GM13976 (cell line): ENCODE measurements at regions not wholly inside any gene's neighbourhood (a gene's known extent, or its start where the extent isn't known, plus 50 kb on each side); places are given as distances from the start of the nearest gene placed in this dataset.
A peak's percentile ranks its signal among the peaks of the same experiment; 100 is the strongest.
"Not testable (repeated sequence)": the region's sequence is repeated elsewhere in the genome, so short reads cannot be mapped to it uniquely, and the experiment has no call there.

Experiments
- DNase-seq: peaks from one replicate; pipeline ENCODE4 v3.0.0; 2012; ENCODE audit warnings: low spot score
- in situ Hi-C: fragments of 300-500 bp; cut with MboI; formaldehyde crosslinking; loops from one replicate; pipeline ENCODE4 v1.12.0; 2022; ENCODE audit warnings: low sequenced_read_pairs, mixed read lengths, inconsistent platforms; ENCODE audit not compliant: unreplicated experiment
- TF ChIP-seq, protein P1 (sequence below): IDR thresholded peaks from 2 replicates; pipeline ENCODE4 v1.5.1; 2012; ENCODE audit warnings: borderline replicate concordance, mild to moderate bottlenecking; ENCODE audit not compliant: insufficient read depth; ENCODE audit errors: extremely low read depth, missing control alignments, control extremely low read depth

DNA sequence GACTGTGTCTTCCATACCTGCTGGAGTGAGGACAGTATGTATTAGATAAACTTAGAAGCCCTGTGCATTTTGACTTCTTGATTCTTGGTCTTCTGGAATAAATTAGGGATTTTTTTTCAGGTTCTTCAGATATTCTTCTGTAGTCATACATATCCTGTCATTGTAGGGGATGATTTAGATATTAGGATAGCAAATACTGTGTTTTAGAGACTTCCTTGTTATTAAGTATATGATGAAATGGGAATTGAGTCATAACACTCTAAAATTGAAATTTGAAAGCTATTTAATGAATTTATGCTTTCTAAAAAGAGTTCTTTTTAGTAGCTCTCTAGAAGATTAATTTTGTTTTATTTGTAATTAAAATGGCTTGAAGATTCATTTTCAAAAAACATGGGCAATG is 371.5 kb upstream of the RGS6 start:
- in situ Hi-C loops: no loop called here
- DNase-seq: no peak
- TF ChIP-seq, protein P1, sequence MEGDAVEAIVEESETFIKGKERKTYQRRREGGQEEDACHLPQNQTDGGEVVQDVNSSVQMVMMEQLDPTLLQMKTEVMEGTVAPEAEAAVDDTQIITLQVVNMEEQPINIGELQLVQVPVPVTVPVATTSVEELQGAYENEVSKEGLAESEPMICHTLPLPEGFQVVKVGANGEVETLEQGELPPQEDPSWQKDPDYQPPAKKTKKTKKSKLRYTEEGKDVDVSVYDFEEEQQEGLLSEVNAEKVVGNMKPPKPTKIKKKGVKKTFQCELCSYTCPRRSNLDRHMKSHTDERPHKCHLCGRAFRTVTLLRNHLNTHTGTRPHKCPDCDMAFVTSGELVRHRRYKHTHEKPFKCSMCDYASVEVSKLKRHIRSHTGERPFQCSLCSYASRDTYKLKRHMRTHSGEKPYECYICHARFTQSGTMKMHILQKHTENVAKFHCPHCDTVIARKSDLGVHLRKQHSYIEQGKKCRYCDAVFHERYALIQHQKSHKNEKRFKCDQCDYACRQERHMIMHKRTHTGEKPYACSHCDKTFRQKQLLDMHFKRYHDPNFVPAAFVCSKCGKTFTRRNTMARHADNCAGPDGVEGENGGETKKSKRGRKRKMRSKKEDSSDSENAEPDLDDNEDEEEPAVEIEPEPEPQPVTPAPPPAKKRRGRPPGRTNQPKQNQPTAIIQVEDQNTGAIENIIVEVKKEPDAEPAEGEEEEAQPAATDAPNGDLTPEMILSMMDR: no peak

DNA sequence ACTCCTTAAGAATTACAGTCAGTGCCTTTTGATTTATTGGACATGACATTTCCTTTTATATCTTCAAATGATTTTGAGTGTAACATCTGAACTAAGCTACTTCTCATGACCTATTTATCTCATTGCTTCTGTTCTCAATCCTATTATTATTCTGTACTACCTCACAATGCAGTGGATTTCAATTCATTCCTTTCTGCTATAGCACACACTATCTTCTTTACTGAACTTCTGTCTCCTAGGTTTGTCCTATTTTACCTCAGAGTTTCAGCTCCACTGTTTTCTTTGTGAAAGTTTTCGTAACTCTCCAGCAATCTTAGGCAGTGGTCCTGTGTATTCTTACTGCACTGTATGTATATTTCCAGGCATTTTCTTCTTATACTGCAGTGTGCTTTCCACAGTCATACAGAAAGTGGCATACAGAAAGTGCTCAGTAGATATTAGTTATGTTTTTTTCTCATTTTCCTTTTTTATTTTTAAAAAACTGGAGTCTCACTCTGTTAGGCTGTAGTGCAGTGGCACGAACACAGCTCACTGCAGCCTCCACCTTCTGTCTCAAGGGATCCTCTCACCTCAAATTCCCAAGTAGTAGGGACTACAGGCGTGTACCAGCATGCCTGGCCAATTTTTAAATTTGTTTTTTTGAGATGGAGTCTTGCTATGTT is 368.6 kb upstream of the RGS6 start:
- no peak for DNase-seq
- TF ChIP-seq, protein P1: no peak
- in situ Hi-C loops: no loop called here

DNA sequence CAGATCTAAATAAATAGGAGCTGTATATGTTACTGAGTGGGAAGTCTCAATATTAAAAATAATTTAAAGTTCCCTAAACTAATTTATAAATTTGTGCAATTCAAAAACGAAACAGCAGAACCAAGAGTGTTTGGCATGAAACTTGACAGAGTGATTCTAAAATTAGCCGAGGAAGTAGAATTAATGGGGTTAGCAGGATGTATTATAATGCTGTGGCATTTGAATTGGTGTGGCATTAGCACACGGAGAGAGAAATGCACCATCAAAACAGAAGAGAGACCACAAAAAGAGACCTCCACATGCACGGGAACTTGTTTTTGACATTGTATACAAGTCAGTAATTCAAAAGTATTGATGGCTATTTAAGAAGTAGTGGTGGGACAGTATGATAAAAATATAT is 366.0 kb upstream of the RGS6 start:
- peak; percentile 23 for DNase-seq
- TF ChIP-seq, protein P1: no peak
- in situ Hi-C loops: no loop called here

DNA sequence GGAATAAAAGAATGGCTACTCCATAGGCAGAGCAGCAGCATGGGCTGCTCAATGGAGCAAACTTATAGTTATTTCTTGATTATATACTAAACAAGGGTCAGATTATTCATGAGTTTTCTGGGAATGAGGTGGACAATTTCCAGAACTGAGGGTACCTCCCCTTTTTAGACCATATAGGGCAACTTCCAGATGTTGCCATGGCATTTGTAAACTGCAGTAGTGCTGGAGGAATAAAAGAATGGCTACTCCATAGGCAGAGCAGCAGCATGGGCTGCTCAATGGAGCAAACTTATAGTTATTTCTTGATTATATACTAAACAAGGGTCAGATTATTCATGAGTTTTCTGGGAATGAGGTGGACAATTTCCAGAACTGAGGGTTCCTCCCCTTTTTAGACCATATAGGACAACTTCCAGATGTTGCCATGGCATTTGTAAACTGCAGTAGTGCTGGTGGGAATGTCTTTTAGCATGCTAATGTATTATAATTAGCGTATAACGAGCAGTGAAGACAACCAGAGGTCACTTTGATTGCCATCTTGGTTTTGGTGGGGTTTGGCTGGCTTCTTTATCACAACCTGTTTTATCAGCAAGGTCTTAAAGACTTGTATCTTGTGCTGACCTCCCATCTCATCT is 364.6 kb upstream of the RGS6 start:
- DNase-seq, in situ Hi-C loops: not testable (repeated sequence)

DNA sequence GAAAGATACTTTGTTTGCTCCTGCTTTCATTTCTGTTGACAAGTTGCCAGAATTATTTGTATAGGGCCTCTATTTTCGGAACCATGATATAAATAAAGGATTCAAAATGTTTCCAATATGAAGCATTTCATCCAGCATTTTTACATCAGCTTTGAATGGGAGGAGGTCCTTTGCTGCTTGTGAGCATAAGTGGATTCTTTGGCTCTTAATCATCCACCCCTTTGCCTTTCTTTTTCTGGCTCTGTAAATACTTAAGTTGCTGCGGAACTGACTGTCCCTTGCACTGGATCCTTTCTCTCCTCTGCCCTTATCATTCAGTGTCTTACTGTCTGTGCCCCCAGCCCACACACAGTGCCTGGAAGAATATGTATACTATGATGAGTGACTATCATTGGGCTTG is 357.3 kb upstream of the RGS6 start:
- in situ Hi-C loops: no loop called here
- TF ChIP-seq, protein P1: no peak
- DNase-seq: no peak

DNA sequence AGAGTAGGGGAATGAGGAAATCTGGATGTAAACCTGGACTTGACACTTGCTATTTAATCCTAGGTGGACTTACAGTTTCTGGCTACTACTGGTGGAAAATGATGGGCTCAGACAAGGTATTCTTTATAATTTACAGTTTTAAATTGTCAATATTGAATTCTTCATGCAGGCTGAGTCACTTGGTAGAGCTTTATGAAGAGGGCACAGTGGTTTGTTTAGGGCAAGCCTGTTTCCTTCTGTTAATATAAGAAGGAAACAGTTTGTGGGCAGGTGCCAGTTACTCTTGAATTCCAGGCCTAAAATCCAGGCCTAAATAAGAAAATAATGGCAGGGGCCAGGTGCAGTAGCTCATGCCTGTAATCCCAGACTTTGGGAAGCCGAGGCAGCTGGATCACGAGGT is 355.8 kb upstream of the RGS6 start:
- TF ChIP-seq, protein P1: no peak
- in situ Hi-C loops: no loop called here
- DNase-seq: no peak

DNA sequence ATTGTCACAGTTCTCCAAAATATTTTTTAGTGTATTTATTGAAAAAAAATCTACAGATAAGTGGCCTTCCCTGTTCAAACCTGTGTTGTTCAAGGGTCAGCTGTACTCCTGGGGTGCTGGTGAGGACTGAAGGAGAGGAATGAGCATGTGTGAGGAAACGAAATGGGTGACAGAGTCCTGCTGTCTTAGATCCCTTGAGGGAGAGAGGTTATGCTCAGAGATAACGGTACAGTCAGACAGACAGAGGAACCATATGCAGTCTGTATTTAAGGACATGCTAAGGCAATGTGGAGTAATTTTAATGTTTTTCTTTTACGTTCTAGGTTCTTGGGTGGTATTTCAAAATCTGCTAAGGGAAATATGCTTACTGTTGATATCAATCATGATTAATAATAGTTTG is 352.9 kb upstream of the RGS6 start:
- no peak for DNase-seq
- TF ChIP-seq, protein P1: no peak
- in situ Hi-C loops: no loop called here
